ENCODE measurements at regions not wholly inside any gene's neighbourhood (a gene's known extent, or its start where the extent isn't known, plus 50 kb on each side); places are given as distances from the start of the nearest gene placed in this dataset.

- no peak for DNase-seq
These were observed 525.9 kb upstream of the TMPO start for GRCh38 chr12:97989366-97989940.

GRCh38 chr12:97994746-97995484 is 520.5 kb upstream of the TMPO start:
- DNase-seq = no peak

- DNase-seq = no peak
These were observed 519.8 kb upstream of the TMPO start for GRCh38 chr12:97995559-97995958.

GRCh38 chr12:98001430-98001829 is 514.0 kb upstream of the TMPO start:
- no peak for DNase-seq

- DNase-seq = peak; percentile 50
These were observed 512.4 kb upstream of the TMPO start for GRCh38 chr12:98002887-98003493.

GRCh38 chr12:98007963-98008362 is 507.4 kb upstream of the TMPO start:
- no peak for DNase-seq

GRCh38 chr12:98013560-98013959 is 501.8 kb upstream of the TMPO start:
- no peak for DNase-seq

- no peak for DNase-seq
These were observed 496.6 kb upstream of the TMPO start for GRCh38 chr12:98018836-98019235.

- DNase-seq = no peak
These were observed 495.0 kb upstream of the TMPO start for GRCh38 chr12:98020376-98020775.

- DNase-seq = no peak
These were observed 492.4 kb upstream of the TMPO start for GRCh38 chr12:98022961-98023360.

GRCh38 chr12:98037401-98038140 is 477.8 kb upstream of the TMPO start:
- DNase-seq = no peak

GRCh38 chr12:98042668-98043067 is 472.7 kb upstream of the TMPO start:
- no peak for DNase-seq

- DNase-seq = no peak
These were observed 470.0 kb upstream of the TMPO start for GRCh38 chr12:98045395-98045794.

GRCh38 chr12:98048326-98048725 is 467.1 kb upstream of the TMPO start:
- no peak for DNase-seq

GRCh38 chr12:98053202-98053601 is 462.2 kb upstream of the TMPO start:
- DNase-seq = peak; percentile 85

GRCh38 chr12:98057701-98058100 is 457.7 kb upstream of the TMPO start:
- DNase-seq = no peak

- no peak for DNase-seq
These were observed 457.2 kb upstream of the TMPO start for GRCh38 chr12:98058213-98058612.

GRCh38 chr12:98058838-98059237 is 456.6 kb upstream of the TMPO start:
- peak; percentile 79 for DNase-seq

GRCh38 chr12:98059659-98060343 is 455.6 kb upstream of the TMPO start:
- DNase-seq = no peak

GRCh38 chr12:98060411-98060810 is 455.0 kb upstream of the TMPO start:
- peak; percentile 46 for DNase-seq

GRCh38 chr12:98062464-98063245 is 452.7 kb upstream of the TMPO start:
- DNase-seq = no peak

- DNase-seq = no peak
These were observed 450.9 kb upstream of the TMPO start for GRCh38 chr12:98064501-98064900.
